HFF-Myc (cell line): ENCODE measurements at regions not wholly inside any gene's neighbourhood (a gene's known extent, or its start where the extent isn't known, plus 50 kb on each side); places are given as distances from the start of the nearest gene placed in this dataset.

Experiments used
- DNase-seq: peaks from one replicate; pipeline ENCODE4 v3.0.0-alpha.2; 2011; ENCODE audit warnings: low read depth; ENCODE audit errors: extremely low read depth
- H3K4me3 ChIP-seq: replicated peaks from 2 replicates; pipeline ENCODE4 v1.5.1; 2011; ENCODE audit warnings: low read depth, mild to moderate bottlenecking, control low read depth, low read length
- TF ChIP-seq, protein P1 (sequence below): IDR thresholded peaks from 2 replicates; pipeline ENCODE4 v1.5.1; 2012; ENCODE audit warnings: mild to moderate bottlenecking, low read depth, low read length, control low read depth; ENCODE audit errors: missing control alignments

DNA sequence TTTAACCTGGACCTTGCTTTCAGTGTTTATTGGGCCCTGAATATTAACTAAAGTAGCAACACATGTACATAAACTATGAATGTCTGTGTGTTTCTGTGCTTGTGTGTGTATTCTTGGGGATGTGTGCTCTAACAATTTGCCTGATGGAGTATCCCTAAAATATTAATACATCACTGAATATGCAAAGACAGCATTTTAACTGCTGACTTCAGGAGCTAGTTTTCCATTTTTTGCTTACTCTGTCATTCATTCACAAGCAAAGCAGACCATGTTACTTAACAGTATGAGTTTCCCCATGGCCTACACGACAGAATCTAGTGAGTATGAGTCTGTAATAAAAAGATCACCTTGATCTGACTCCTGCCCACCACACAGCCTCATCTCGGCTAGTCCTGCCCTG lies 402.8 kb downstream of the BCAT1 start:
- TF ChIP-seq, protein P1, sequence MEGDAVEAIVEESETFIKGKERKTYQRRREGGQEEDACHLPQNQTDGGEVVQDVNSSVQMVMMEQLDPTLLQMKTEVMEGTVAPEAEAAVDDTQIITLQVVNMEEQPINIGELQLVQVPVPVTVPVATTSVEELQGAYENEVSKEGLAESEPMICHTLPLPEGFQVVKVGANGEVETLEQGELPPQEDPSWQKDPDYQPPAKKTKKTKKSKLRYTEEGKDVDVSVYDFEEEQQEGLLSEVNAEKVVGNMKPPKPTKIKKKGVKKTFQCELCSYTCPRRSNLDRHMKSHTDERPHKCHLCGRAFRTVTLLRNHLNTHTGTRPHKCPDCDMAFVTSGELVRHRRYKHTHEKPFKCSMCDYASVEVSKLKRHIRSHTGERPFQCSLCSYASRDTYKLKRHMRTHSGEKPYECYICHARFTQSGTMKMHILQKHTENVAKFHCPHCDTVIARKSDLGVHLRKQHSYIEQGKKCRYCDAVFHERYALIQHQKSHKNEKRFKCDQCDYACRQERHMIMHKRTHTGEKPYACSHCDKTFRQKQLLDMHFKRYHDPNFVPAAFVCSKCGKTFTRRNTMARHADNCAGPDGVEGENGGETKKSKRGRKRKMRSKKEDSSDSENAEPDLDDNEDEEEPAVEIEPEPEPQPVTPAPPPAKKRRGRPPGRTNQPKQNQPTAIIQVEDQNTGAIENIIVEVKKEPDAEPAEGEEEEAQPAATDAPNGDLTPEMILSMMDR = no peak

DNA sequence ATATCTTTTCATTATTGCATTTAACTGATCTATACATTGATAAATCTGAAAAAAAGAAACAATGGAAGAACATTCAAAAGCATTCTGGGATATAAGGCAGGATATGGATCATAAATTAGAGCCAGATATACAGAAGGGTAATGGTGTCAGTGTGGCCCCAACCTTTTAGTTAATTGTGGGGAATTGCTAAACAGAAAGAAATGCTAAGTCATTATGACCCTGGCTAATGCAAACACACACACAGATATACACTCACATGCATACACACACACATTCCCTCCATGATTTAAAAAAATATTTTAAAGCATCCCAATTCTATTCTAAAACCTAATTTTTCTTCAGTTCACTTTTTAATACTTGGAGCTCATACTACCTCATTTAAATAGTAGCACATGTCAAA lies 404.5 kb downstream of the BCAT1 start:
- TF ChIP-seq, protein P1 = no peak
- DNase-seq = no peak
- H3K4me3 ChIP-seq = no peak overlapping the region

More for the DNA sequence above, 402.8 kb downstream of the BCAT1 start:
- DNase-seq = no peak
- no peak overlapping the region for H3K4me3 ChIP-seq

DNA sequence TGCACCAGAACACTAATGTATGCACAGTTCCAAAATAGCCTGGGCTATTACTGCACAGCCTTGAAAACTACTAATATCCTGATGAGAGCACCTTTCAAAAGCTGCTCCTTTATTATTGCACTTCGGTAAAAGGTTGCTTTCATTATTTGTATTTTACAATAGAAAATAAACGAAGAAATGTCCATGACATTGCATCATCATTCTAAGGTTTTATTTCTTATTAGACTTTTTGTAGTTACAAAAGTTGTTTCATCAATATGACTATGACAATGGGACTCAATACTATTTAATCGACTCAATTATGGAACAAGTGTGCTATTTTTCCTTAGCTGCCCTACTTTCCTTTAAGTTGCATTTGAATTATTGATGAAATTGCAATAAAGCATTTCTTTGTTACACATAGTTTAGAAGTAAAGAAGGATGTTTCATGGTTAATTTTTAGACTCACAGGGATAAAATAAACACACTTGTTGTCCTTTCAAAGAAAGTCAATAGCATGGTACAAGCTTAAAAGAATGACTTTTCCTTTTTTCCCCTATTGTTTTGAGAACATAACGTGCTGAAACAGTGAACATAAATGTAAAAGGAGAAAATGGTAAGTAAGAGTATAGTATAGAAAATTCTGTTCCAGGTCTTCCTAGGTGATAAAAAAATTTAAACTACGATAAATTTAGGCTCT lies 407.6 kb downstream of the BCAT1 start:
- TF ChIP-seq, protein P1 = no peak
- H3K4me3 ChIP-seq = no peak overlapping the region
- DNase-seq = no peak

DNA sequence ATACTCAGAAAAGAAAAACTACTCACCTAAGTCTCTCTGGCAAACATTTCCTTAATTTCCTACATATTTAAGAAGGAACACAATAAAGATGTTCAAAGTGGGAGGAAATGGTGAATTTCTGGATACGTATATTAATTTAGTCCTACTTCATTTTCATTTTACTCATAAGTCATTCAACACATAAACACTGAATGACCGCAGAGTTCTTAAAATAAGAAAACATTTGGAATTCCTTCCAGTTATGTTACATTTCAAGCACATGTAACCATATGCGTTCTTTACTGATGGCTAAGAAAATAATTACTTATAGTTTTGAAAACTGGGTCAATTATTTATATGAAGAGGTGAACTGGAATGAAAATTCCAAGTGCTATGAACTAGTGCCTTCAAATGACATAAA lies 409.3 kb downstream of the BCAT1 start:
- H3K4me3 ChIP-seq = no peak overlapping the region
- TF ChIP-seq, protein P1 = no peak
- DNase-seq = no peak

DNA sequence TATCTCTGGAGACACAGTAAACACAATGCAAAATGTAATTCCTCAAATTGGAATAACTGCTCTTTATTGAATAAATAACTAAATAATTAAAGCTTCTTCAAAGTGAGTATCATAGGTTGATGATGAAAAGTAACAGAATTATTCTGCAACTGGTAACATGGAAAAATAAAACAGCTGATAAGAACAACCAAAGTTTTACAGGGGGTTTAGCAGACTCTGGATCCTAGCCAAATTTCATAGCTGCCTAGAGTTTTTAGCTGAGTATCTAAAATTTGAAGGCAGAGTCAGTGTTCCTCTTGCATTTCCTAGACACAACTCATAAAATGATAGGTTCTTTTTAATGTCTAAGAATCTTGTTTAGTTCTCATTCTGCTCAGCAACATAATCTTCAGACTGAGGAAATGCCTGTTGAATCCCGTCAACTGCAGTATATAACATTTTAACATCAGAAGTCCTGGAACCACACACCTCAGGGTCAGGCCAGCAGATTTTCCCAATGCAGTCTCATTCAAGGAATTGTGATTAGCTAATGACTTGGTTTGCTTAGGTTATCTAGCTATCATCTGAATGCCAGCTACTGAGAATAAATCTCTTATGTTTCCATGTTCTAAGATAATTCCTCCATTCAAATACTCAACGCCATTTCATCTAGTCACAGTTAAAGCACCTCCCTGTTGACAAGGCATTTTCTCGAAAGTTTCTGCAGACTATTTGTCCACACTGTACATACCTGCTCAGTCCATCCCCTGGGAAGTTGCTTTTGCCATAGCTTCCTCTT lies 411.6 kb downstream of the BCAT1 start:
- DNase-seq = no peak
- no peak overlapping the region for H3K4me3 ChIP-seq
- TF ChIP-seq, protein P1 = no peak

DNA sequence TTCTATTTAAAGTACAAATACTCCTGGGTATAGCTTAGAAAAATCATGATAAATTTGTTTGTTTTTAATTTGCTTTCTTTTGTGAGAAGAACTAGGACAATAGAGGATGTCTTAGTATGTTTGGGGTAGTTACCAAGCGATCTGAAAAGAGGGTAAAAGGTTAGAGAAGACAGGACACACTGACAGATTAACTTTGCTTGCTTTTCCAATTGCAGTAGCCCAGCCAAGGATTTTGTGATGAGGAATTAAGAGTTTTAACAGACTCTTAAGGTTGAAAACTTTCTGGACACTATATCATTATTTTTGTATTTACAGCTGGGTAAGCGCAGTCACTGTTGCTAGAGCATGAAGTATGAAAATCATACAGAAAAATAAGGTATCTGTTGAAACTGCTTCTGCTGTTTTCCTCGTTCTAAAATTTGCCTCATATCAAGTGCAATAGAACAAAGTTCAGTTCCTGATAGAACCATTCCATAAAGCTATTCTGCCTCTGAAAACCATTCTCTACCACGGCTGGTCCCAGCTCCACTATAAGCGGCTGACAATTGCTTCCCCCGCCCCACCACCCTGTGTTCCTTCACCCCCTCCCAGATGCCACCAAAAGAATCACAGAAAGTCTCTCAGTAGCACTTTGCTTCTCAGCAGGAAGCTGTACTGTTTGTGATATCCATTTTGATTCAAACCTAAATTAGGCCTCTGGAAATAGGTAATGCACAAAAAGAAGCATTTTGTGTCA lies 413.4 kb downstream of the BCAT1 start:
- H3K4me3 ChIP-seq = no peak overlapping the region
- DNase-seq = no peak
- TF ChIP-seq, protein P1 = no peak
